HepG2 (cell line): ENCODE measurements at regions not wholly inside any gene's neighbourhood (a gene's known extent, or its start where the extent isn't known, plus 50 kb on each side); places are given as distances from the start of the nearest gene placed in this dataset.
"Not testable (repeated sequence)": the region's sequence is repeated elsewhere in the genome, so short reads cannot be mapped to it uniquely, and the experiment has no call there.

Source experiments
- ATAC-seq: fragments of 200-7000 bp; cut with Tn5 transposase; 3 replicates; pipeline ENCODE4 v1.9.1; 2020; ENCODE audit warnings: mild to moderate bottlenecking, moderate library complexity
- BruUV-seq: library from RNA; stranded (reverse); fragments of 400-500 nt; replicated peaks from 2 replicates; lab custom pipeline; 2021; lab: Mats Ljungman, UMichigan
- CTCF ChIA-PET: fragments of 300-600 bp; formaldehyde crosslinking; extraction: SDS; loops from one replicate; lab custom pipeline; 2021; ENCODE audit warnings: low total read pairs, inconsistent platforms, low intra/inter-chr PET ratio; lab: Yijun Ruan, JAX
- POLR2A ChIA-PET: fragments of 350-600 bp; sonication (Branson Sonifier 250); formaldehyde crosslinking; loops from one replicate; lab custom pipeline; 2020; ENCODE audit warnings: antibody characterized with exemption, inconsistent platforms; lab: Yijun Ruan, JAX
- DNase-seq: peaks from one replicate; pipeline ENCODE4 v3.0.0-alpha.2; 2015; ENCODE audit warnings: low spot score
- FAIRE-seq: peaks from 3 replicates; lab custom pipeline; 2011; peaks lifted over from hg19 to GRCh38; lab: Jason Lieb, UNC
- H2AFZ ChIP-seq: one replicate; pipeline ENCODE4 v1.6.1; 2011; ENCODE audit warnings: low read length, inconsistent platforms
- H3K27ac ChIP-seq: fragments of 300-600 bp; 3 replicates; pipeline ENCODE4 v1.8.0; 2011; ENCODE audit warnings: mixed run types, mild to moderate bottlenecking, mixed read lengths, low read length, inconsistent platforms; ENCODE audit not compliant: insufficient read depth; ENCODE audit errors: extremely low read length
- H3K27me3 ChIP-seq, 2 experiments: fragments of 200-600 bp in 1 of 2; 2 replicates in 1 of 2; 3 replicates in 1 of 2; pipeline versions ENCODE4 v1.6.0 to v1.8.0; 2011; ENCODE audit warnings: low read length in 2 of 2, mild to moderate bottlenecking in 2 of 2, moderate library complexity in 2 of 2, inconsistent platforms in 1 of 2; ENCODE audit not compliant: insufficient read depth in 2 of 2, control insufficient read depth in 1 of 2
- H3K36me3 ChIP-seq, 2 experiments: fragments of 200-600 bp in 1 of 2; replicated peaks in 1 of 2; 2 replicates in 1 of 2; 3 replicates in 1 of 2; pipeline versions ENCODE4 v1.5.1 to v1.8.0; 2011; ENCODE audit warnings: low read length in 2 of 2, inconsistent platforms in 1 of 2; ENCODE audit not compliant: insufficient read depth in 2 of 2, control insufficient read depth in 1 of 2
- H3K4me1 ChIP-seq: 2 replicates; pipeline ENCODE4 v1.5.1; 2012; ENCODE audit warnings: low read length, inconsistent platforms; ENCODE audit not compliant: insufficient read depth
- H3K4me2 ChIP-seq: 2 replicates; pipeline ENCODE4 v1.6.0; 2011; ENCODE audit warnings: low read depth, low read length, inconsistent platforms
- H3K4me3 ChIP-seq, 3 experiments: fragments of 200-600 bp in 1 of 3; sonication (generic), shearing (Covaris generic) in 1 of 3; replicated peaks in 1 of 3; 2 replicates each; pipeline ENCODE4 v1.5.1; 2011 to 2016; ENCODE audit warnings: low read length in 3 of 3, inconsistent platforms in 2 of 3, low read depth in 2 of 3, mild to moderate bottlenecking in 2 of 3, control low read depth in 1 of 3, mixed read lengths in 1 of 3; ENCODE audit not compliant: insufficient read depth in 1 of 3
- H3K79me2 ChIP-seq: one replicate; pipeline ENCODE4 v1.6.1; 2011; ENCODE audit warnings: low read length, inconsistent platforms; ENCODE audit not compliant: insufficient read depth
- H3K9ac ChIP-seq: 2 replicates; pipeline ENCODE4 v1.6.0; 2011; ENCODE audit warnings: mild to moderate bottlenecking, low read depth, low read length, inconsistent platforms; ENCODE audit not compliant: insufficient read depth
- H3K9me3 ChIP-seq: 2 replicates; pipeline ENCODE4 v1.5.1; 2012; ENCODE audit warnings: mild to moderate bottlenecking, low read length
- H4K20me1 ChIP-seq: 2 replicates; pipeline ENCODE4 v1.6.0; 2011; ENCODE audit warnings: inconsistent platforms, mild to moderate bottlenecking, low read length, moderate library complexity; ENCODE audit not compliant: insufficient read depth
- ARNT ChIP-seq: fragments of 450-650 bp; IDR thresholded peaks from 2 replicates; pipeline ENCODE4 v1.6.1; 2017
- ATF7 ChIP-seq, 2 experiments: fragments of 450-650 bp in 1 of 2; sonication (generic) in 1 of 2; formaldehyde crosslinking in 1 of 2; IDR thresholded peaks; 2 replicates each; pipeline versions ENCODE4 v1.4.0 to v1.6.1; 2016 to 2020; ENCODE audit warnings: antibody characterized with exemption in 1 of 2, mild to moderate bottlenecking in 1 of 2, missing genetic modification reagents in 1 of 2
- ATM ChIP-seq: fragments of 450-650 bp; IDR thresholded peaks from 2 replicates; pipeline ENCODE4 v1.7.1; 2017; ENCODE audit warnings: mild to moderate bottlenecking, borderline replicate concordance
- FOXK2 ChIP-seq: fragments of 450-650 bp; IDR thresholded peaks from 2 replicates; pipeline ENCODE4 v1.6.1; 2016
- FOXP1 ChIP-seq, 2 experiments: fragments of 450-650 bp in 1 of 2; IDR thresholded peaks; 2 replicates each; pipeline ENCODE4 v1.6.1; 2017 to 2018; ENCODE audit warnings: antibody characterized with exemption in 1 of 2
- IKZF1 ChIP-seq: fragments of 450-650 bp; IDR thresholded peaks from 2 replicates; pipeline ENCODE4 v1.7.1; 2016
- ISX ChIP-seq: sonication (generic); formaldehyde crosslinking; conservative IDR thresholded peaks from 2 replicates; pipeline ENCODE4 v1.5.0; 2020; ENCODE audit warnings: missing genetic modification reagents
- LCORL ChIP-seq, 2 experiments: fragments of 450-650 bp in 1 of 2; sonication (generic) in 1 of 2; formaldehyde crosslinking in 1 of 2; IDR thresholded peaks; 2 replicates each; pipeline versions ENCODE4 v1.5.0 to v1.6.1; 2017 to 2020; ENCODE audit warnings: antibody characterized with exemption in 1 of 2, missing genetic modification reagents in 1 of 2
- MNT ChIP-seq: fragments of 450-650 bp; IDR thresholded peaks from 2 replicates; pipeline ENCODE4 v1.6.1; 2016
- NBN ChIP-seq: fragments of 450-650 bp; conservative IDR thresholded peaks from 2 replicates; pipeline ENCODE4 v1.6.1; 2017
- NFRKB ChIP-seq: fragments of 450-650 bp; IDR thresholded peaks from 2 replicates; pipeline ENCODE4 v1.6.1; 2017
- PHB2 ChIP-seq: fragments of 450-650 bp; IDR thresholded peaks from 2 replicates; pipeline ENCODE4 v1.6.1; 2018; ENCODE audit not compliant: partially characterized antibody
- PLRG1 ChIP-seq: fragments of 450-650 bp; conservative IDR thresholded peaks from 2 replicates; pipeline ENCODE4 v1.6.1; 2016
- RAD51 ChIP-seq: fragments of 450-650 bp; IDR thresholded peaks from 2 replicates; pipeline ENCODE4 v1.6.1; 2016; ENCODE audit warnings: borderline replicate concordance
- SOX6 ChIP-seq, 2 experiments: fragments of 450-650 bp in 1 of 2; sonication (generic) in 1 of 2; formaldehyde crosslinking in 1 of 2; IDR thresholded peaks; 2 replicates each; pipeline versions ENCODE4 v1.4.0 to v1.6.1; 2017 to 2020; ENCODE audit warnings: antibody characterized with exemption in 1 of 2, mild to moderate bottlenecking in 1 of 2, missing genetic modification reagents in 1 of 2
- TRIM22 ChIP-seq: fragments of 450-650 bp; IDR thresholded peaks from 2 replicates; pipeline ENCODE4 v1.6.1; 2017
- ZNF282 ChIP-seq: fragments of 450-650 bp; IDR thresholded peaks from 2 replicates; pipeline ENCODE4 v1.6.1; 2018; ENCODE audit not compliant: partially characterized antibody
- WGBS: methylation state at CpG from one replicate; pipeline ENCODE4 v1.1.6; 2017; ENCODE audit warnings: low lambda C conversion rate; 5-methylcytosine and 5-hydroxymethylcytosine counted together
- in situ Hi-C: cut with HindIII; loops from 2 replicates; pipeline ENCODE4 v1.10.0; 2017; ENCODE audit warnings: low pct_unique_long_range_greater_than_20kb; ENCODE audit not compliant: extremely low pct_ligation_motif_present
- intact Hi-C: fragments of 100-400 bp; cut with micrococcal nuclease; formaldehyde crosslinking; loops from one replicate; pipeline ENCODE4 v1.10.0; 2022; ENCODE audit not compliant: unreplicated experiment

DNA sequence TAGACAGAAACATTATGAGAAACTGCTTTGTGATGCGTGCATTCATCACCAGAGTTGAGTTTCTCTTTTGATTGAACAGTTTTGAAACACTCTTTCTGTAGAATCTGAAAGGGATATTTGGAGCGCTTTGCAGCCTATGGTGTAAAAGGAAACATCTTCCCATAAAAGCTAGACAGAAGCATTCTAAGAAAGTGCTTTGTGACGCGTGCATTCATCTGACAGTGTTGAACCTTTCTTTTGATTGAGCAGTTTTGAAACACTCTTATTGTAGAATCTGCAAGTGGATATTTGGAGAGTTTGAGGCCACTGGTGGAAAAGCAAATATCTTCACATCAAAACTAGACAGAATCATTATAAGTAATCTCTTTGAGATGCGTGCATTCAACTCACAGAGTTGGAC is 3131.6 kb downstream of the TUBA3C start:
- FAIRE-seq, intact Hi-C loops, H2AFZ ChIP-seq, in situ Hi-C loops, H3K9ac ChIP-seq, POLR2A ChIA-PET, H3K27me3 ChIP-seq, H3K4me2 ChIP-seq, H3K27ac ChIP-seq, CTCF ChIA-PET, H3K4me3 ChIP-seq, DNase-seq, H3K79me2 ChIP-seq, H3K36me3 ChIP-seq, BruUV-seq, H4K20me1 ChIP-seq, H3K4me1 ChIP-seq, ATAC-seq: not testable (repeated sequence)
- 53% methylated on average over 3 of the region's 5 CpGs for WGBS
- peaks cover 11% of the 10 kb centered on the region; the same call in 1 of the 2 replicates for H3K9me3 ChIP-seq

DNA sequence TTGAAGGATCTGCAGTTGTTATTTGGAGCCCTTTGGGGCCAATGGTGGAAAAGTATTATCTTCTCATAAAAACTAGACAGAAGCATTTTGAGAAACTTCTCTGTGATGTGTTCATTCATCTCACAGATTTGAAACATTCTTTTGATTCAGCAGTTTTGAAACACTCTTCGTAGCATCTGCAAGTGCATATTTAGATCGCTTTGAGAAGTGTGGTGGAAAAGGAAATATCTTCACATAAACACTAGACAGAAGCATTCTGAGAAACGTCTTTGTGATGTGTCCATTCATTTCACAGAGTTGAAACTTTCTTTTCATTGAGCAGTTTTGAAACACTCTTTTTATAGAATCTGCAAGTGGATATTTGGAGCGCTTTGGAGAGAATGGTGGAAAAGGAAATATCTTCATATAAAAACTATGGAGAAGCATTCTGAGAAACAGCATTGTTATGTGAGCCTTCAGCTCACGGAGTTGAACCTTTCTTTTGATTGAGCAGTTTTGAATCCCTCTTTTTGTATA is 3164.1 kb downstream of the TUBA3C start:
- H3K79me2 ChIP-seq; H3K27ac ChIP-seq; ATAC-seq; FAIRE-seq; H2AFZ ChIP-seq; BruUV-seq; H3K4me3 ChIP-seq; H3K36me3 ChIP-seq; POLR2A ChIA-PET; H3K4me1 ChIP-seq; in situ Hi-C loops; H3K4me2 ChIP-seq; DNase-seq; H3K9ac ChIP-seq; CTCF ChIA-PET; intact Hi-C loops; H3K27me3 ChIP-seq; H4K20me1 ChIP-seq; TF ChIP-seq FOXP1, ATF7, LCORL, SOX6 (CRISPR knock-in tag; IDR thresholded peaks at IDR 0.05): not testable (repeated sequence)
- 11% methylated on average over 5 of the region's 5 CpGs for WGBS
- peaks cover 86% of the 10 kb centered on the region for H3K9me3 ChIP-seq
- TF ChIP-seq FOXP1 (IDR thresholded peaks at IDR 0.05) (peak; percentile 55), FOXK2 (peak; percentile 40; the same call in 1 of the 2 replicates), ARNT (peak; percentile 89; the same call in 1 of the 2 replicates), ATF7 (IDR thresholded peaks at IDR 0.05) (peak; percentile 13; the same call in 1 of the 2 replicates), TRIM22 (peak; percentile 81; the same call in 1 of the 2 replicates), ATM (peak; percentile 61; the same call in 1 of the 2 replicates), RAD51 (peak; percentile 40; the same call in 1 of the 2 replicates), ZNF282 (peak; percentile 93), NBN (peak; percentile 97; the same call in 1 of the 2 replicates), PLRG1 (peak; percentile 85; the same call in 1 of the 2 replicates), NFRKB (peak; percentile 31; the same call in 1 of the 2 replicates), MNT (peak; percentile 14; the same call in 1 of the 2 replicates), LCORL (IDR thresholded peaks at IDR 0.05) (0 out of 2 replicates have a peak, but pooled peaks have one; percentile 49), SOX6 (IDR thresholded peaks at IDR 0.05) (peak; percentile 94), PHB2 (peak; percentile 89), IKZF1 (peak; percentile 48; the same call in 1 of the 2 replicates), ISX (0 out of 2 replicates have a peak, but pooled peaks have one; percentile 50)
